ENCODE measurements at regions not wholly inside any gene's neighbourhood (a gene's known extent, or its start where the extent isn't known, plus 50 kb on each side); places are given as distances from the start of the nearest gene placed in this dataset.

- TF ChIP-seq CTCF (IDR thresholded peaks at IDR 0.05; ENCODE audit: low read depth, low read length) (no peak), EZH2phosphoT487 (IDR thresholded peaks at IDR 0.05; ENCODE audit: low read depth) (no peak)
Measured at GRCh38 chr13:99150575-99151361, 49.9 kb upstream of the UBAC2 start.

Data from OCI-LY3 (cell line).